Activated naive CD8-positive, alpha-beta T cell (primary cell): ENCODE measurements at regions not wholly inside any gene's neighbourhood (a gene's known extent, or its start where the extent isn't known, plus 50 kb on each side); places are given as distances from the start of the nearest gene placed in this dataset.
"Not testable (repeated sequence)": the region's sequence is repeated elsewhere in the genome, so short reads cannot be mapped to it uniquely, and the experiment has no call there.

Experiments
- H3K27ac Mint-ChIP-seq: one replicate; pipeline ENCODE4 v1.8.0; 2021; ENCODE audit warnings: mixed read lengths
- H3K27me3 Mint-ChIP-seq: one replicate; pipeline ENCODE4 v1.8.0; 2021; ENCODE audit warnings: mixed read lengths
- H3K36me3 Mint-ChIP-seq: one replicate; pipeline ENCODE4 v1.8.0; 2021; ENCODE audit warnings: mixed read lengths
- H3K4me1 Mint-ChIP-seq: one replicate; pipeline ENCODE4 v1.8.0; 2021; ENCODE audit warnings: low read depth, mixed read lengths
- H3K4me3 Mint-ChIP-seq: one replicate; pipeline ENCODE4 v1.8.0; 2021; ENCODE audit warnings: mild to moderate bottlenecking, mixed read lengths
- H3K9me3 Mint-ChIP-seq: one replicate; pipeline ENCODE4 v1.8.0; 2021; ENCODE audit warnings: low read depth, mixed read lengths

DNA sequence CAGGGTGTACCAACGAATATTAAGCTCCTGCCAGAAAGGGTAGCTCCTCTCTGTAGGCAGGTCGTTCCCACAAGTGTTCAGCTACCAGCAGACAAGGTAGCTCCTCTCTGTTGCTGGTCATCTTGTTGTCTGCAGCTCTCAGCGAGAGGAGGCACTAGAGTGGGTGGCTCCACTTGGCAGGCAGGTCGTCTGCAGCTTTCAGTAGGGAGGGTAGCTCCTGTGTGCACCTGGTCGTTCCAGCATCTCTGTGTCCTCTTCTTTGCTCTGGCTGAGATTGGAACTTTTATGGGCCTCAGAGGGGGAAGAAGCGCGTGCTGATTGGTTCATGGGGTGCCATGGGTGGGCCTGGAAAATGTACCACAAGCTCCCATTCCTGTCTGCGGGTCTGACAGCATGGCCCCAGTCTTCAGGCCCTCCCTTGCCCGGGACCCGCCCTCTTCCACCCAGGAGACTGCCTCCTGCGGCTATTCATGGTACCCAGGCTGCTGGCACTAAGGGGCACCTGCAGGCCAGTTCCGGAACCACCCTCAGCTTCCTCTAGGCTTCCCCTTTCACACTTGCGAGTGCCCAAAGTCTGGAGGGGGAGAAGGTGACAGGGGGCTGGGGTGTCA is 63.9 kb upstream of the CACNA2D1 start:
- Mint-ChIP-seq H3K4me1 (no peaks in the 10 kb centered on the region), H3K27me3 (peaks cover 2% of the 10 kb centered on the region), H3K36me3 (no peaks in the 10 kb centered on the region), H3K4me3 (no peak overlapping the region), H3K9me3 (peaks cover 4% of the 10 kb centered on the region), H3K27ac (no peak overlapping the region)

DNA sequence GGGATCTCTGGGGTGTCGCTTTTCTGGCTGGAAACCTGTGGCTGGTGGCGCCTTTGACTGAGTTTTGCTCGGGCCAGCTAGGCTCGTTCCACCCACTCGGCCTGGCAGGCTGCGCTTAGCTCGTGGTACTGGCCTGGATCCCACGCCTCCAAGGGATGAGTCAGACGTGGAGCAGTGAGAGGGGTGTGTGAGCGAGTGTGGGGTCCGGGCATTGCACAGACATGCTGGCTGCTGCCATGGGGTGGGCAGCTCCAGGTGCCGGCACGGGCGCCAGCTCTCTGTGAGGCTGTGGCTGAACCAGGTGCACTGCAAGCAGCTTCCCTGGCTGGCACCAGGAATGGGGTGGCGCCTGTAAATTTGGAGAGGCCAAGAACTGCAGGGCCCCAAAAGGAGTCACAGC is 63.1 kb upstream of the CACNA2D1 start:
- Mint-ChIP-seq H3K9me3 (peaks cover 9% of the 10 kb centered on the region), H3K27me3 (peaks cover under 1% of the 10 kb centered on the region), H3K36me3 (no peaks in the 10 kb centered on the region), H3K4me1 (no peaks in the 10 kb centered on the region), H3K27ac (no peak overlapping the region), H3K4me3 (no peak overlapping the region)

DNA sequence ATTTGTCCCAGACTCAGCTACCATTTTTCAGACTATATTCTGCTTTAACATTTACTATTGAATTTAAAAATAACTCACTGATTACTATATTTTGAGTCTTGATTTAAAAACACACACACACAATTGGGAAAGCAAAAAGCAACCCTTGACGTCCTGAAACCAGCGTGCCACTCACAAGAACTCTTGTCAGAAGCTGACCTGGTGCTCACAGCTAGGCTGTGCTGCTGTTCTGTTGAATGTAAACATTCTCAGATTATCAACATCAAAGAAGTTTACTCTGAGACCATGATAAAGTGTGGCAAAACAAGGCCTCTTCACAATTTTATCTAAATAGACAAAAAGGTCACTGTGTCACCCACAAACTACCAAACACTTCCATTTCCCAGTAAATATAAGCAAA is 62.6 kb upstream of the CACNA2D1 start:
- Mint-ChIP-seq H3K4me3 (no peak overlapping the region), H3K27me3 (no peaks in the 10 kb centered on the region), H3K9me3 (peaks cover 9% of the 10 kb centered on the region), H3K36me3 (no peaks in the 10 kb centered on the region), H3K27ac (no peak overlapping the region), H3K4me1 (no peaks in the 10 kb centered on the region)

DNA sequence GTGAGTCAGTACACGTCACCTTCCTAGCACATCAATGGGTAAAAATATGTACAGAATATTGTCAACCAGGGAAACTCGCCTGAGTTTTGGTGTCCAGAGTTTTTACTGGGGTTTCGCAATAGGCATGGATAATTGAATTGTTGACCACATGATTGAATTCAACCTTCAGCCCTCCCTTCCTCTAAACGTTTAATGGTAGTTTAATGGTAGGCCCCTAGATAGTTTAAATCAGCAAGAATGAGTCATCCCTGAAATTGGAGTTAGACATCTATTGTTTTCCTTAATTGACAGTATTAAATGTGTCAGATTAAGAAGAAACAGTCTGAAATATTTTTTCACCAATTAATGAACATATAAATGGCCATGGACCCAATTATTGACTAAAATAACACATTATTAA is 57.8 kb upstream of the CACNA2D1 start:
- no peaks in the 10 kb centered on the region for H3K4me1 Mint-ChIP-seq

DNA sequence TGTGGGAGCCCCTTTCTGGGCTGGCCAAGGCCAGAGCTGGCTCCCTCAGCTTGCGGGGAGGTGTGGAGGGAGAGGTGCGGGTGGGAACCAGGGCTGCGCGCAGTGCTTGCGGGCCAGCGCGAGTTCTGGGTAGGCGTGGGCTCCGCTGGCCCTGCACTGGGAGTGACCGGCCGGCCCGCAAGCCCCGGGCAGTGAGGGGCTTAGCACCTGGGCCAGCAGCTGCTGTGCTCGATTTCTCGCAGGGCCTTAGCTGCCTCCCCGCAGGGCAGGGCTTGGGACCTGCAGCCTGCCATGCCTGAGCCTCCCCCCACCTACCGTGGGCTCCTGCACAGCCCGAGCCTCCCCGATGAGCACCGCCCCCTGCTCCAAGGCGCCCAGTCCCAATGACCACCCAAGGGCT is 56.0 kb upstream of the CACNA2D1 start:
- H3K9me3 Mint-ChIP-seq = peaks cover 11% of the 10 kb centered on the region
- H3K4me3 Mint-ChIP-seq, H3K27ac Mint-ChIP-seq, H3K4me1 Mint-ChIP-seq, H3K27me3 Mint-ChIP-seq, H3K36me3 Mint-ChIP-seq: not testable (repeated sequence)

More for the DNA sequence above, 57.8 kb upstream of the CACNA2D1 start:
- Mint-ChIP-seq H3K27me3 (no peaks in the 10 kb centered on the region), H3K9me3 (peaks cover 12% of the 10 kb centered on the region), H3K27ac (no peak overlapping the region), H3K36me3 (no peaks in the 10 kb centered on the region), H3K4me3 (no peak overlapping the region)

DNA sequence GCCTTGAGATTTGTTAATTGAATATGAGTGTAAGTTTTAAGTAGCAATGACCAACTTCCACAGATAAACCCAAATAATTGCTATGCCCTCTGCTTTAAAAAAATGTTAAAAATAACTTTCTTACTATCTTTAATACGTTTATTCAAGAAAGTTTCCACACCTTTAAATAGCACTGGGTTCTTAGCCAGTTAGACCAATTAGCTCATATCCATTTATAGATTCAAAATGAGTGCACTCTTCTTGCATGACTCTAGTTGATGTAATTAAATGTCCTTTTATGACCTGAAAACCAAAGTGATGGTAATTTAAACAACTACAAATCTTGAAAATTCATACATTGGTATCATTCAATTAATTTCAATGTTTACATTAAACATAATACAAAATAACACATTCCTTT is 50.8 kb upstream of the CACNA2D1 start:
- no peaks in the 10 kb centered on the region for H3K4me1 Mint-ChIP-seq
- H3K9me3 Mint-ChIP-seq = no peaks in the 10 kb centered on the region
- no peak overlapping the region for H3K4me3 Mint-ChIP-seq
- H3K27me3 Mint-ChIP-seq = no peaks in the 10 kb centered on the region
- H3K27ac Mint-ChIP-seq = no peak overlapping the region
- no peaks in the 10 kb centered on the region for H3K36me3 Mint-ChIP-seq
